Small intestine (tissue), 7 donors: ENCODE measurements at regions not wholly inside any gene's neighbourhood (a gene's known extent, or its start where the extent isn't known, plus 50 kb on each side); places are given as distances from the start of the nearest gene placed in this dataset.

ENCODE experiments used
- DNase-seq, 2 donors: peaks; one replicate each; pipeline versions ENCODE4 v3.0.0 to v3.0.0-alpha.2; 2013
- FAIRE-seq: peaks from 2 replicates; lab custom pipeline; 2012; peaks lifted over from hg19 to GRCh38; lab: Jason Lieb, UNC
- H3K27ac ChIP-seq, 3 donors: one replicate each; pipeline ENCODE4 v1.5.1; 2013; ENCODE audit warnings: low read length in 2 of 3, mild to moderate bottlenecking in 2 of 3, control low read depth in 1 of 3, inconsistent platforms in 1 of 3, low read depth in 1 of 3, moderate library complexity in 1 of 3
- H3K27me3 ChIP-seq, 3 donors: one replicate each; pipeline ENCODE4 v1.6.1; 2013; ENCODE audit warnings: low read length in 3 of 3, inconsistent platforms in 1 of 3; ENCODE audit not compliant: control insufficient read depth in 3 of 3, insufficient read depth in 3 of 3
- H3K36me3 ChIP-seq, 3 donors: one replicate each; pipeline ENCODE4 v1.6.1; 2013; ENCODE audit warnings: low read length in 3 of 3, inconsistent platforms in 1 of 3, low read depth in 1 of 3, mild to moderate bottlenecking in 1 of 3, moderate library complexity in 1 of 3; ENCODE audit not compliant: control insufficient read depth in 3 of 3, insufficient read depth in 2 of 3
- H3K4me1 ChIP-seq, 3 donors: one replicate each; pipeline ENCODE4 v1.6.1; 2013; ENCODE audit warnings: low read length in 2 of 3, inconsistent platforms in 1 of 3, low read depth in 1 of 3, mild to moderate bottlenecking in 1 of 3, moderate library complexity in 1 of 3; ENCODE audit not compliant: control insufficient read depth in 3 of 3, insufficient read depth in 2 of 3
- H3K4me3 ChIP-seq, 3 donors: one replicate each; pipeline ENCODE4 v1.5.1; 2013; ENCODE audit warnings: low read length in 3 of 3, control low read depth in 1 of 3, inconsistent platforms in 1 of 3, low read depth in 1 of 3, mild to moderate bottlenecking in 1 of 3, moderate library complexity in 1 of 3
- H3K9me3 ChIP-seq, 2 donors: one replicate each; pipeline ENCODE4 v1.6.1; 2013; ENCODE audit warnings: low read depth in 1 of 2, low read length in 1 of 2; ENCODE audit not compliant: control insufficient read depth in 2 of 2, insufficient read depth in 1 of 2
- WGBS, 3 donors: extraction: QIAGEN DNeasy Blood & Tissue Kit; methylation state at CpG; one replicate each; pipeline ENCODE4 v1.1.7; 2013; 5-methylcytosine and 5-hydroxymethylcytosine counted together
- donor health status: healthy with polysubstance abuse.
- donor health status: control.
- donor health status: control.
- donor health status: Bipolar disorder and iron deficiency.
- donor health status: healthy.

GRCh38 chr19:28638445-28638844 is 574.5 kb downstream of the UQCRFS1 start:
- 75 to 86% (median 85%) methylated on average over 4 of the region's 4 CpGs for WGBS, 3 donors
- Histone ChIP-seq H3K4me1 (no peaks in the 10 kb centered on the region), H3K4me3 (no peak overlapping the region), H3K36me3 (no peaks in the 10 kb centered on the region), H3K27me3 (no peaks in the 10 kb centered on the region), H3K27ac (no peak overlapping the region), H3K9me3 (no peaks in the 10 kb centered on the region)
- no peak for DNase-seq
- no peak for FAIRE-seq

DNA sequence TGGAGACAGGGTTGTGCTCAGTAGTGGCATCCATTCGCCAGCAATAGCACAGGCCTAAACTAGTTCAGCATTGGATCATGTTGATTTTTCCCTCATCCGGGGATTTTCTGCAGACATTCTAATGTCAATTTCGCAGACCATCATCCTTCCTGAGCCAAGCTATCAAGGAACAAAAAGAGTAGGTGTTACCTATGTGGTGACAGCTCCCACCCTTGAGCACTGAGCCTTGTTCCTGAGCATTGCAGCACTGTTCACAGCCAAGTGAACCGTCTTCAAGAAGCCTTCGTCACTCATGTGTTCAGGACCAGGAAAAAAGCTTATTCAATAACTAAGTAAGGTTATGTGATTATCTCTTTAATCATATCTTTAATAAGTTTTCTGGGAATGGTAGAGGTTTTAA is 576.2 kb downstream of the UQCRFS1 start:
- FAIRE-seq (no peak), DNase-seq (no peak)
- H3K27me3 ChIP-seq: no peaks in the 10 kb centered on the region
- no peak overlapping the region for H3K4me3 ChIP-seq
- no peaks in the 10 kb centered on the region for H3K4me1 ChIP-seq
- WGBS, 3 donors: 82 to 90% (median 83%) methylated on average over 5 of the region's 5 CpGs
- no peaks in the 10 kb centered on the region for H3K36me3 ChIP-seq
- H3K27ac ChIP-seq: no peak overlapping the region
- H3K9me3 ChIP-seq: no peaks in the 10 kb centered on the region

DNA sequence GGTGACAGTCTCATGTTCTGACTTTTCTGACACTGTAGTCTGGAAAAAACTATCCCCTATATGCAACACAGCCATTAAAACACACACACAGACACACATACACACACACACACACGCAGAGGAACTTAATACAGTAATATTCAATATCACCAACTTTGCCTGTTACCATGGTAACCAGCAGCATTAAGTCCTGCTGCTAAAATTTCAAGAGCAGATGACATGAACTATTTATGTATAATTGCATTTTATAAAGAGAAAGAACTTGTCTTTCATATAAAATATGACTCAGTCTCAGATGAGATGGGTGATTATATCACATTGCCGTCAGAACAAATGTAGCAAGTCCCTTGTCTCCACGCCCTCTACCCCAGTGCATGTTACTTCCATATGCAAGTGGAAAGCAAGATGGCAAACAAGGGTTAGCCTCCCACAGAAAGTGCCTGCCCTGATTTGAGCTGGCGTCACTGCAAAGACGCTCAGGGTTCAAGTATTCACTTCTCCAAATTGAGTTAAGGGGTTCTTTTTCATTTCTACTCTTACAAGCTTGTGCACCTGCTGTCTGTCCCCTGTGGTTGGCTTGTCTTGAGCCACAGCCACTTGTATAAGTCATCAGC is 576.8 kb downstream of the UQCRFS1 start:
- WGBS, 3 donors: 67 to 74% (median 69%) methylated on average over 5 of the region's 5 CpGs
- no peak for DNase-seq
- H3K4me1 ChIP-seq: no peaks in the 10 kb centered on the region
- H3K9me3 ChIP-seq: no peaks in the 10 kb centered on the region
- H3K4me3 ChIP-seq: no peak overlapping the region
- no peak overlapping the region for H3K27ac ChIP-seq
- H3K36me3 ChIP-seq: no peaks in the 10 kb centered on the region
- FAIRE-seq: no peak
- no peaks in the 10 kb centered on the region for H3K27me3 ChIP-seq

- 20 to 51% (median 39%) methylated on average over 1 of the region's 1 CpG for WGBS, 3 donors
- no peak overlapping the region for H3K4me3 ChIP-seq
- FAIRE-seq: no peak
These were observed 578.1 kb downstream of the UQCRFS1 start for GRCh38 chr19:28634837-28635236.

GRCh38 chr19:28634019-28634328 is 579.0 kb downstream of the UQCRFS1 start:
- Histone ChIP-seq H3K27ac (no peak overlapping the region), H3K36me3 (no peaks in the 10 kb centered on the region), H3K27me3 (no peaks in the 10 kb centered on the region), H3K9me3 (no peaks in the 10 kb centered on the region), H3K4me3 (no peak overlapping the region), H3K4me1 (no peaks in the 10 kb centered on the region)
- DNase-seq (no peak), FAIRE-seq (no peak)

More at GRCh38 chr19:28634837-28635236, 578.1 kb downstream of the UQCRFS1 start:
- Histone ChIP-seq H3K4me1 (no peaks in the 10 kb centered on the region), H3K9me3 (no peaks in the 10 kb centered on the region), H3K36me3 (no peaks in the 10 kb centered on the region), H3K27me3 (no peaks in the 10 kb centered on the region), H3K27ac (no peak overlapping the region)
- DNase-seq: no peak

- Histone ChIP-seq H3K27ac (no peak overlapping the region), H3K4me1 (no peaks in the 10 kb centered on the region), H3K4me3 (no peak overlapping the region), H3K36me3 (no peaks in the 10 kb centered on the region), H3K9me3 (no peaks in the 10 kb centered on the region), H3K27me3 (no peaks in the 10 kb centered on the region)
- 41 to 43% (median 41%) methylated on average over 8 of the region's 8 CpGs for WGBS, 3 donors
- FAIRE-seq: no peak
- peak; percentile 50 to 57 for DNase-seq
These were observed 579.5 kb downstream of the UQCRFS1 start for GRCh38 chr19:28633319-28634018.

GRCh38 chr19:28632371-28633080 is 580.4 kb downstream of the UQCRFS1 start:
- FAIRE-seq (no peak), DNase-seq (no peak)
- Histone ChIP-seq H3K4me1 (no peaks in the 10 kb centered on the region), H3K36me3 (no peaks in the 10 kb centered on the region), H3K9me3 (no peaks in the 10 kb centered on the region), H3K27me3 (no peaks in the 10 kb centered on the region), H3K4me3 (no peak overlapping the region), H3K27ac (no peak overlapping the region)
- 67 to 77% (median 69%) methylated on average over 7 of the region's 7 CpGs for WGBS, 3 donors

- peaks cover 0 to 4% of the 10 kb centered on the region in 2 donors for H3K9me3 ChIP-seq
- H3K27ac ChIP-seq: no peak overlapping the region
- H3K4me1 ChIP-seq: no peaks in the 10 kb centered on the region
- FAIRE-seq (no peak), DNase-seq (no peak)
- H3K27me3 ChIP-seq: no peaks in the 10 kb centered on the region
- H3K4me3 ChIP-seq: no peak overlapping the region
- no peaks in the 10 kb centered on the region for H3K36me3 ChIP-seq
- 82 to 88% (median 85%) methylated on average over 6 of the region's 6 CpGs for WGBS, 3 donors
These were observed 581.0 kb downstream of the UQCRFS1 start for GRCh38 chr19:28631961-28632360.
